DND-41 (cell line): ENCODE measurements at regions not wholly inside any gene's neighbourhood (a gene's known extent, or its start where the extent isn't known, plus 50 kb on each side); places are given as distances from the start of the nearest gene placed in this dataset.

ENCODE experiments used
- ATAC-seq: fragments of 200-7000 bp; cut with Tn5 transposase; 3 replicates; pipeline ENCODE4 v1.9.1; 2021; ENCODE audit warnings: low read depth; ENCODE audit not compliant: insufficient read depth
- DNase-seq: peaks from one replicate; pipeline ENCODE4 v3.0.0-alpha.2; 2020
- H2AFZ ChIP-seq: 2 replicates; pipeline ENCODE4 v1.6.0; 2012; ENCODE audit warnings: low read depth, low read length
- H3K27ac ChIP-seq: 2 replicates; pipeline ENCODE4 v1.5.1; 2012; ENCODE audit warnings: low read length, inconsistent platforms
- H3K27me3 ChIP-seq: fragments of 200-600 bp; sonication (generic); 2 replicates; pipeline ENCODE4 v1.6.0; 2012; ENCODE audit warnings: low read length, mild to moderate bottlenecking, inconsistent platforms; ENCODE audit not compliant: insufficient read depth, poor library complexity
- H3K36me3 ChIP-seq: 2 replicates; pipeline ENCODE4 v1.5.1; 2012; ENCODE audit warnings: low read length, inconsistent platforms; ENCODE audit not compliant: insufficient read depth
- H3K4me1 ChIP-seq: 2 replicates; pipeline ENCODE4 v1.5.1; 2012; ENCODE audit warnings: mild to moderate bottlenecking, low read length; ENCODE audit not compliant: insufficient read depth
- H3K4me2 ChIP-seq: 2 replicates; pipeline ENCODE4 v1.6.0; 2012; ENCODE audit warnings: mild to moderate bottlenecking, moderate library complexity, low read length, inconsistent platforms; ENCODE audit not compliant: insufficient read depth
- H3K4me3 ChIP-seq, 2 experiments: fragments of 200-600 bp in 1 of 2; shearing (Covaris generic) in 1 of 2; 2 replicates each; pipeline ENCODE4 v1.5.1; 2012 to 2016; ENCODE audit warnings: inconsistent platforms in 2 of 2, low read length in 2 of 2, mild to moderate bottlenecking in 2 of 2, low read depth in 1 of 2, moderate library complexity in 1 of 2
- H3K79me2 ChIP-seq: 2 replicates; pipeline ENCODE4 v1.6.0; 2012; ENCODE audit warnings: low read length, inconsistent platforms; ENCODE audit not compliant: insufficient read depth
- H3K9ac ChIP-seq: 2 replicates; pipeline ENCODE4 v1.6.0; 2012; ENCODE audit warnings: low read depth, mild to moderate bottlenecking, inconsistent platforms, low read length, moderate library complexity
- H3K9me3 ChIP-seq: 2 replicates; pipeline ENCODE4 v1.5.1; 2012; ENCODE audit warnings: low read length, moderate library complexity, mild to moderate bottlenecking, inconsistent platforms; ENCODE audit not compliant: insufficient read depth, severe bottlenecking
- H4K20me1 ChIP-seq: 2 replicates; pipeline ENCODE4 v1.6.0; 2012; ENCODE audit warnings: low read length; ENCODE audit not compliant: insufficient read depth
- CTCF ChIP-seq: IDR thresholded peaks from 2 replicates; pipeline ENCODE4 v1.5.1; 2012; ENCODE audit warnings: borderline replicate concordance, low read length, moderate library complexity, mild to moderate bottlenecking; ENCODE audit not compliant: poor library complexity, severe bottlenecking; ENCODE audit errors: extremely low read depth
- EZH2 ChIP-seq: IDR thresholded peaks from 3 replicates; pipeline ENCODE4 v1.6.1; 2012; ENCODE audit warnings: borderline replicate concordance, low read depth, mild to moderate bottlenecking, moderate library complexity, low read length, inconsistent platforms; ENCODE audit not compliant: severe bottlenecking

GRCh38 chr7:46206476-46207060 is 285.5 kb upstream of the IGFBP3 start:
- no peak overlapping the region for H3K4me2 ChIP-seq
- H3K27ac ChIP-seq: no peak overlapping the region
- no peak overlapping the region for H3K4me3 ChIP-seq
- no peaks in the 10 kb centered on the region for H4K20me1 ChIP-seq
- H3K9ac ChIP-seq: no peak overlapping the region
- H3K36me3 ChIP-seq: no peaks in the 10 kb centered on the region
- ATAC-seq (no peak), DNase-seq (no peak)
- no peak overlapping the region for H2AFZ ChIP-seq
- no peaks in the 10 kb centered on the region for H3K4me1 ChIP-seq
- no peaks in the 10 kb centered on the region for H3K79me2 ChIP-seq
- TF ChIP-seq CTCF (no peak), EZH2 (no peak)
- H3K9me3 ChIP-seq: no peaks in the 10 kb centered on the region
- no peaks in the 10 kb centered on the region for H3K27me3 ChIP-seq

- no peak overlapping the region for H3K9ac ChIP-seq
- ATAC-seq (no peak), DNase-seq (no peak)
- no peak overlapping the region for H3K4me3 ChIP-seq
- H2AFZ ChIP-seq: no peak overlapping the region
- H3K36me3 ChIP-seq: no peaks in the 10 kb centered on the region
- no peaks in the 10 kb centered on the region for H3K9me3 ChIP-seq
- H3K4me2 ChIP-seq: no peak overlapping the region
- no peak overlapping the region for H3K27ac ChIP-seq
- H4K20me1 ChIP-seq: no peaks in the 10 kb centered on the region
- no peaks in the 10 kb centered on the region for H3K27me3 ChIP-seq
- TF ChIP-seq CTCF: no peak
- TF ChIP-seq EZH2: no peak
- no peaks in the 10 kb centered on the region for H3K79me2 ChIP-seq
- H3K4me1 ChIP-seq: no peaks in the 10 kb centered on the region
Measured at GRCh38 chr7:46205478-46205877, 284.4 kb upstream of the IGFBP3 start.

- H3K9me3 ChIP-seq: no peaks in the 10 kb centered on the region
- TF ChIP-seq CTCF (no peak), EZH2 (no peak)
- H3K9ac ChIP-seq: no peak overlapping the region
- H3K27me3 ChIP-seq: no peaks in the 10 kb centered on the region
- no peaks in the 10 kb centered on the region for H3K4me1 ChIP-seq
- H3K4me2 ChIP-seq: no peak overlapping the region
- H2AFZ ChIP-seq: no peak overlapping the region
- no peaks in the 10 kb centered on the region for H3K79me2 ChIP-seq
- ATAC-seq (no peak), DNase-seq (no peak)
- no peak overlapping the region for H3K4me3 ChIP-seq
- H3K27ac ChIP-seq: no peak overlapping the region
- no peaks in the 10 kb centered on the region for H3K36me3 ChIP-seq
- no peaks in the 10 kb centered on the region for H4K20me1 ChIP-seq
Measured at GRCh38 chr7:46203926-46204325, 282.9 kb upstream of the IGFBP3 start.

DNA sequence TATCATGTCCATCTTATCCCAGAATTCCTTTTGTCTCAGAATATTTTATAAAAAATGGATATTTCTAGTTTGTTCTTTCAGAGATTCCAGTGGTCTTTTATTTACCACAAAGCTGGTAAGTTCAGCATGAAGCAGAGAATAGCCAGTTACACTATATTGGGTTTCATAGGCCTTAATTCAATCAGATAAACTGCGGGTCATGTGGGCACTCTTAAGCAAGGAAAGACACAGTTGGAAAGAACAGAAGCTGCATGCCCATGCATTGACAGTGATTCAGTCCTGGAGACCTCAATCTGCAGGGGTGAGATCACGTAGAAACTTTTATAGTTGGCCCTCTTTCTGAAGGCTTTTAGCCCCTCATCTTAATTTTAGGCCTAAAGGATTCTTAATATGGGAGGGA is 281.3 kb upstream of the IGFBP3 start:
- Histone ChIP-seq H3K79me2 (no peaks in the 10 kb centered on the region), H3K4me1 (no peaks in the 10 kb centered on the region), H3K36me3 (no peaks in the 10 kb centered on the region), H3K9me3 (no peaks in the 10 kb centered on the region), H3K27me3 (no peaks in the 10 kb centered on the region), H3K4me3 (no peak overlapping the region), H3K27ac (no peak overlapping the region), H3K4me2 (no peak overlapping the region), H2AFZ (no peak overlapping the region), H4K20me1 (no peaks in the 10 kb centered on the region), H3K9ac (no peak overlapping the region)
- TF ChIP-seq EZH2 (no peak), CTCF (no peak)
- no peak for DNase-seq
- ATAC-seq: no peak
